NCI-H2196 treated with DMSO at 0.1 percent for 48 hours (cell line): ENCODE measurements at regions not wholly inside any gene's neighbourhood (a gene's known extent, or its start where the extent isn't known, plus 50 kb on each side); places are given as distances from the start of the nearest gene placed in this dataset.

Experiments
- DNase-seq: peaks from one replicate; lab custom pipeline; 2025; ENCODE audit not compliant: unreplicated experiment; lab: John Stamatoyannopoulos, UW

DNA sequence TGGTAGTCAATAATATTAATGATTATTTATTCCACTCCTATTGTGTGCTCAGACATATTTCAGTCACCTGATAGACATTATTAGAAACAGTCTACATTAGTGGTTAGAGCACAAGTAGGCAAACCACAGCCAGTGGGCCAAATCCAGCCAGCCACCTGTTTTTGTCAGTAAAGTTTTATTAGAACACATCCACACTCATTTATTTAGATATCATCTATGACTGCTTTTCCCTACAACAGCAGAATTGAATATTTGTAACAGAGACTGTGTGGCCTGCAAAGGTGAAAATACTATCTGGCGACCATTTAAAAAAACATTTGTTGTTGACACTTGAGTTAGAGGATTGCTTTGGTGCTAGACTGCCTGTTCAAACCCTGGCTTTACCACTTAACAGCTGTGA lies 220.0 kb upstream of the ZFP64 start:
- no peak for DNase-seq

GRCh38 chr20:52410731-52411234 lies 219.2 kb upstream of the ZFP64 start:
- no peak for DNase-seq

DNA sequence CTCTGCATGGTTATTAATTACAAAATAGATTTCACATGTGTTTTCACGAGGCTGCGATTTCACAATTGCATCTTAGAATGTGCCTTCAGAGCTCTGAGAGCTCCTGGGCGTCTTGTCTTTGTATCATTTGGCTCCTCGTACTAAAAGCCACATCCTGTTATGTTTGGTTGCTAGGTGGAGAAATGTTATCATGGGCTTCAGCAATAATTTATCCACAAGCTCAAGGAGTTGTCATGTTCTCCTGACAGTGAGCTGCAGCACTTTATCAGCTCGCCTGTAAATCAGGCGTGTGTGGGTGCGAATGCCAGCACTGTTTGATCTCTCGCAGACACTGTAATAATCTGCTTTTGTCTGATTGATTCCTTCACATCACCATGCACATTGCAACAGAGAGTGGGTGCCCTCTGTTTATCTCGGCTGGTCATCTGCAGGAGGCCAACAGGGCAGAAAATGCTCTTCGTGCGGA lies 218.6 kb upstream of the ZFP64 start:
- DNase-seq: no peak

DNA sequence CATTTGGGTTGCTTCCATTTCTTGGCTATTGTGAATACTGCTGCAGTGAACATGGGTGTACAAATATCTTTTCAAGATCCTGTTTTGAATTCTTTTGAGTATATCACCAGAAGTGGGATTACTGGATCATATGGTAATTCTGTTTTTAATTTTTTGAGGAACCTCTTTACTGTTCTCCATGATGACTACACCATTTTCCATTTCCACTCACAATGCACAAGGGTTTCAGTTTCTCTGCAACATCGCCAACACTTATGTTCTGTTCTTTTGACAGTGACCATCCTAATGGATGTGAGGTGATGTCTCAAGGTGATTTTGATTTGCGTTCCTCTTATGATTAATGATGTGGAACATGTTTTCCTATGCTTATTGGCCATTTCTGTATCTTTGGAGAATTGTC lies 214.4 kb upstream of the ZFP64 start:
- no peak for DNase-seq

DNA sequence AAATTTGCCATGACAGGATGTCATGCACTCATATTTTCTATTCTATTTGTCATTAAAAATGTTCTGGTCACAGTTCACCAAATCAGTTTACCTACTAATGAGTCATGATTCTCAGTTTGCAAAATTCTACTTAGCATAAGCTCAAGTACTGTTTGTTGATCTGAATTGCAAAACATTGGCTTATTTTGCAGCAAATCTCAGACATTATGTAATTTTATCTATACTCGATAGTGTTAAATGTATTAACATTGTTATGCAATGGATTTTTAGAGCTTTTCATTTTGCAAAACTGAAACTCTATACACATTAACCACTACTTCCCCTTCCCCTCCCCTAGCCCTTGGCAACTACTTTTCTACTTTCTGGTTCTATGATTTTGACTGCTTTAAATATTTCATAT lies 213.8 kb upstream of the ZFP64 start:
- no peak for DNase-seq

DNA sequence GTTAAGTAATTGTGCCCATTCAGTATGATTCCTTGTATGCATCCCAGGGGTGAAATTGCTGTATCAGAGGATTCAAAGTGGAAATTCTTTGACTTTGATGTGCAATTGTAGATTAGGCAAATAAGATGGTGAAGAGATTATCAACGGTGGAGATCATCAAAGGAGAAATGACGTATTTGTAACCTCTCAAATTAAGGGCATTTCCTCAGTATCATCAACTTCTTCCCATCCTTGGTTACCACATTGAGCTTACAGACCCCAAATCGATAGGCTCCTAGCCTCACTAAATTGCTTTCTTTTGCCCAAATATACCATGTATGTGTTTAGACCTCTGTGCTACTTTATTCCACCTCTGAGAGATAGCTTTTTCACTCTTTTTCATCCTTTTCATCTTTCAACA lies 213.1 kb upstream of the ZFP64 start:
- DNase-seq: no peak

- DNase-seq: no peak
These were observed 211.4 kb upstream of the ZFP64 start for GRCh38 chr20:52402950-52403349.

DNA sequence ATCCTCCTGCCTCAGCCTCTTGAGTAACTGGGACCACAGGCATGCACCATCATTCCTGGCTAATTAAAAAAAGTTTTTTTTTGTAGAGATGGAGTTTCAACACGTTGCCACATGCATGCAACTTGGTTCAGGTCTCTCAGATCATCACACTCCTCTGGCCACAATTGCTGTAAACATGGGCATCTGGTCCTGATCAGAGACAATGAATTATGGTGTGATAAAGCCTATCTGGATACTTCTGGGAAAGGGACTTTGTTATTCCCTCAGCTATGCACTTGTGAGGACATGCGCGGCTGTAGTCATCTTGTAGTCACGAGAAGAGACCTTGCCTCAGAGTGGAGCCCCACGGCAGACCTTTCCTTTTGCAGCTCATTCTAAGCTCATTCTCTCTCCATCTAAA lies 210.9 kb upstream of the ZFP64 start:
- no peak for DNase-seq

GRCh38 chr20:52401431-52401830 lies 209.9 kb upstream of the ZFP64 start:
- no peak for DNase-seq

- DNase-seq: no peak
These were observed 207.8 kb upstream of the ZFP64 start for GRCh38 chr20:52399352-52399751.

DNA sequence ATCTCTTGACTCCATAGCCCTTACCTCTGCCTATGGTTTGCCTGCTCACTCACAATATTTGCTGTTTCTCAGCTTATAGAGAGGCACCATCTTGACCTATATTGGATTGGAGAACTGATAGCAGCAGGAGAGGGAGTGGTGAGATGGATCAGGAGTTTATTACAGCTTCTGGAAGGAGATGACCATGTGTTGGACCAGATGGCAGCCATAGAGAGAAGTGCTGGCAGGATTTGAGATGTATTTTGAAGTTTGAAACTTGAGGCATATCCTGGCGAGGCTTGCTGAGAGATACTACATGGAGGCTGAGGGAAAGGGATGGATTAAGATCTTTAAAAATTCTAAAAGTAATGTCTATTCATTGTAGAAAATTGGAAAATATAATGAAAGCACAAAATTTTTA lies 198.0 kb upstream of the ZFP64 start:
- no peak for DNase-seq

- no peak for DNase-seq
These were observed 192.5 kb upstream of the ZFP64 start for GRCh38 chr20:52383995-52384621.

GRCh38 chr20:52382933-52383332 lies 191.4 kb upstream of the ZFP64 start:
- no peak for DNase-seq

GRCh38 chr20:52379723-52380336 lies 188.3 kb upstream of the ZFP64 start:
- DNase-seq: no peak

DNA sequence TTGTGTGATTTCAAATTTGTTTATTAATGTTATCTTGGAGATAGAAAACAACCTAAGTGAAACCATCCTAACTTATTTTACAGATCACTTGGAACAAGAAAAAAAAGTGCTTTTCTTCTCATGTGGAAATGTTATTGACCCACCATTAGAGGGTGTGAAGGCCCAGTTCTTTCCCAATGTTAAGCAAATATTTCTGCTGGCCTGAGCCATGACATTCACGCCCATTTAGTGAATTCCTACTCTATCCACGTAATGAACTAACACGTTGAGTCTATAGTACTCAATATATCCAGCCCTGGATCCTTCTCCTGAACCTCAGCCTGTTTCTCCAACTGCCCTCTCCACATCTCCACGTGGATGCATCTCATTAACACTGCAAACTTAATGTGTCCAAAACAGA lies 180.6 kb upstream of the ZFP64 start:
- DNase-seq: no peak

GRCh38 chr20:52365688-52366087 lies 174.1 kb upstream of the ZFP64 start:
- no peak for DNase-seq

- DNase-seq: no peak
These were observed 172.8 kb upstream of the ZFP64 start for GRCh38 chr20:52364405-52364804.

GRCh38 chr20:52361650-52362049 lies 170.1 kb upstream of the ZFP64 start:
- no peak for DNase-seq

DNA sequence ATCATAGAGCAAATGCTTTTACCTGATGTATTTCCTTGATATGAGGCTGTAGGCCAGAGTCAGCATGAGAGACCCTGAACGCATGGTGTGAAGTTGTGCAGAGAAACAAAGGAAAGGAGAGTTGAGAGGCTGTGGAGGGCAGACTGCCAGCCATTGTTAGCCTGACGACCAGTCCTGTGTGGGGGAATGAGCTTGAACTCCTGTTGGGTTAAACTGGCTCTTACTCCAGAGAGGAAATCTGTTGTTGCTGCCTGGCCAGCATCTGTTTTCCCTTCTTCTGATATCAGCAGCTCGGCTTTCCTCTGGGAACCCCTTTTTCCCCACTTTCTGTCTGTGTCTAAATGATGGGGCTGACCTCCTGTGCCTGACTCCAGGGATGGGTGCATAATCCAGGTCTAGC lies 158.2 kb upstream of the ZFP64 start:
- no peak for DNase-seq

GRCh38 chr20:52348434-52348833 lies 156.9 kb upstream of the ZFP64 start:
- no peak for DNase-seq

DNA sequence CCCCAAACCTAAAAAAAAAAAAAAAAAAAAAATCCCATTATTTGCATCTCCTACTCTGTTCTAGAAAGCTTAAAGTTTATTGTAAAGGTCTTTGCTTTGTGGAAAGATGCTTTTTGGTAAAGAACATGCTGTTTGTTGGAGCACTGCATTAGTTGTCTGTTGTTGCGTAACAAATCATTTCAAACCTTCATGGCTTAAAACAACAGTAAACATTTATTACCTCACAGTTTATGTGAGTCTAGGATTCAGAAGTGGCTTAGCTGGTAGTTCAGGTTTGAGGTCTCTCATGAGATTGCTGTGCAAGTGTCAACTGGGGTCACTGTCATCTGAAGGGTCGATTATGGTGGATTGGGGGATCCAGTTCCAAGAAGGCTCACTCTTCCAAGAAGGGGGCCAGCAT lies 155.2 kb upstream of the ZFP64 start:
- DNase-seq: no peak

- DNase-seq: no peak
These were observed 151.3 kb upstream of the ZFP64 start for GRCh38 chr20:52342913-52343312.
